ENCODE measurements at regions not wholly inside any gene's neighbourhood (a gene's known extent, or its start where the extent isn't known, plus 50 kb on each side); places are given as distances from the start of the nearest gene placed in this dataset.

DNA sequence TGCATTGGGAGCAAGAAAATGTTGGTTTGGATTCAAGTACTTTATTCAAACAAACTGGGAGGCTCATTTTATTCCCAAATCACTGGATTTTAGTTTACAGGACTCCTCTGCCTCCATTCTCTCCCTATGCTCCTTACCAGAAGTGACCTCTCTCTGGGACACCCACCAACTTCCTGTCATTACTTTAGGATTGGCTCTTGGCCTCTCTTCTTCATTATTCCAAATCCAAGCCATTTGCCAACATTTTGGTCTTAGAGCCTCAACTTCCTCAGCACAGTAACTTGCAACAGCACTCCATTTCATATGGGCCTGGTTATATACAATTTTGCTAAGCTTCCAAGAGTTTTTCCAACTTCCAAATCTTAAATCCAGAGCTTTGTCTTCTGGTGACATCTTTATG, 432.1 kb downstream of the NR2F2 start:
- no peaks in the 10 kb centered on the region for H3K36me3 ChIP-seq (replicated peaks in 1 of 2)

DNA sequence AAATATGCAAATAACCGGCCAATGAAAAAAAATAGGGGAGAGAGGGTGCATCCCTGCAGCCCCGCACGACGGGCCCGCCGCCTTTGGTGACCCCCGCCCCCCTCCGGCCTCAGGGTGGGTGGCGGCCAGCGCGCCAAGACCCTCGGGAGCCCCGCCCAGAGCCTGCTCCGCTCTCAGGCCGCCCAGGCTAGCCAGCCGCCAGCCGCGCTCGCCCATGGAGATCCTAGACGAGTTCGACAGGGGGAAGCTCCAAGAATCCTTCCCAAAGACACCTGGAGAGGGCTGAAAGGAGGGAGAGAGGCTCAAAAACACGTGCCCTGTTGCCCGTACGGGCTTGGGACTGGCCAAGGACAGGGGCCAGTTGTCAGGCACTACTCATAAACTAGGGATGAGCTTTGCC, 434.0 kb downstream of the NR2F2 start:
- no peaks in the 10 kb centered on the region for H3K36me3 ChIP-seq (replicated peaks in 1 of 2)
- intact Hi-C loops (cut with DNase I): no loop called here
- H3K4me1 ChIP-seq (replicated peaks in 1 of 2): no peaks in the 10 kb centered on the region
- H3K27ac ChIP-seq: no peak overlapping the region
- TF ChIP-seq, protein P1, sequence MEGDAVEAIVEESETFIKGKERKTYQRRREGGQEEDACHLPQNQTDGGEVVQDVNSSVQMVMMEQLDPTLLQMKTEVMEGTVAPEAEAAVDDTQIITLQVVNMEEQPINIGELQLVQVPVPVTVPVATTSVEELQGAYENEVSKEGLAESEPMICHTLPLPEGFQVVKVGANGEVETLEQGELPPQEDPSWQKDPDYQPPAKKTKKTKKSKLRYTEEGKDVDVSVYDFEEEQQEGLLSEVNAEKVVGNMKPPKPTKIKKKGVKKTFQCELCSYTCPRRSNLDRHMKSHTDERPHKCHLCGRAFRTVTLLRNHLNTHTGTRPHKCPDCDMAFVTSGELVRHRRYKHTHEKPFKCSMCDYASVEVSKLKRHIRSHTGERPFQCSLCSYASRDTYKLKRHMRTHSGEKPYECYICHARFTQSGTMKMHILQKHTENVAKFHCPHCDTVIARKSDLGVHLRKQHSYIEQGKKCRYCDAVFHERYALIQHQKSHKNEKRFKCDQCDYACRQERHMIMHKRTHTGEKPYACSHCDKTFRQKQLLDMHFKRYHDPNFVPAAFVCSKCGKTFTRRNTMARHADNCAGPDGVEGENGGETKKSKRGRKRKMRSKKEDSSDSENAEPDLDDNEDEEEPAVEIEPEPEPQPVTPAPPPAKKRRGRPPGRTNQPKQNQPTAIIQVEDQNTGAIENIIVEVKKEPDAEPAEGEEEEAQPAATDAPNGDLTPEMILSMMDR (IDR thresholded peaks at IDR 0.05): no peak
- TF ChIP-seq POLR2A (IDR thresholded peaks at IDR 0.05): no peak
- WGBS, 4 donors: 67 to 92% (median 88%) methylated on average over 18 to 24 of the region's 24 CpGs
- DNase-seq: no peak
- no peaks in the 10 kb centered on the region for H3K9me3 ChIP-seq (replicated peaks in 1 of 3)
- H3K4me3 ChIP-seq: no peak overlapping the region
- H3K27me3 ChIP-seq: peaks cover 3% of the 10 kb centered on the region

More for the DNA sequence above, 432.1 kb downstream of the NR2F2 start:
- no peak for DNase-seq
- H3K27ac ChIP-seq: no peak overlapping the region
- H3K4me3 ChIP-seq: no peak overlapping the region
- no peaks in the 10 kb centered on the region for H3K4me1 ChIP-seq (replicated peaks in 1 of 2)
- intact Hi-C loops (cut with DNase I): no loop called here
- no peaks in the 10 kb centered on the region for H3K9me3 ChIP-seq (replicated peaks in 1 of 3)
- peaks cover 3% of the 10 kb centered on the region for H3K27me3 ChIP-seq
- TF ChIP-seq, protein P1 (IDR thresholded peaks at IDR 0.05): no peak
- no peak for TF ChIP-seq POLR2A (IDR thresholded peaks at IDR 0.05)

DNA sequence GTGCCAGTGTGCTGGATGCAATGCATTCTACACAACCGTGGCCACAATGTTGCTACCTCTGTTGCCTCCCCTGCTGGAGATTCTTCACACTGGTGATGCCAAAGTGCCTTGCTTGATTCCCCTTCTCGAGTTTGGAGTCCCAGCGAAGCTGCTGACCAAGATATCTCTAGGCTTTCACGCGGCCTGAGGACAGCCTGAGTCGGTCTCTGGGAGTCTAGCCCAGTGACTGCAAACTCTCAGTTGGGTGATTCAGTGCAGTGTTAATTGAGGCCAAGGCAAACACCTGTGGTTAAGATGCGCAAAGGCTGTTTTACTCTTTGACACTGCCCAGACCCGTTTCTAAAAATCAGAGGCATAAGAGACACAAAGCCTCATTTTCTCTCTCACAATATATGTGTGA, 434.4 kb downstream of the NR2F2 start:
- no peaks in the 10 kb centered on the region for H3K4me1 ChIP-seq (replicated peaks in 1 of 2)
- H3K27ac ChIP-seq: no peak overlapping the region
- H3K27me3 ChIP-seq: peaks cover 3% of the 10 kb centered on the region
- TF ChIP-seq, protein P1 (IDR thresholded peaks at IDR 0.05): no peak
- no peak for TF ChIP-seq POLR2A (IDR thresholded peaks at IDR 0.05)
- DNase-seq: no peak
- no peaks in the 10 kb centered on the region for H3K9me3 ChIP-seq (replicated peaks in 1 of 3)
- no peak overlapping the region for H3K4me3 ChIP-seq
- 83 to 94% (median 89%) methylated on average over 7 to 8 of the region's 8 CpGs for WGBS, 4 donors
- intact Hi-C loops (cut with DNase I): no loop called here
- H3K36me3 ChIP-seq (replicated peaks in 1 of 2): no peaks in the 10 kb centered on the region

DNA sequence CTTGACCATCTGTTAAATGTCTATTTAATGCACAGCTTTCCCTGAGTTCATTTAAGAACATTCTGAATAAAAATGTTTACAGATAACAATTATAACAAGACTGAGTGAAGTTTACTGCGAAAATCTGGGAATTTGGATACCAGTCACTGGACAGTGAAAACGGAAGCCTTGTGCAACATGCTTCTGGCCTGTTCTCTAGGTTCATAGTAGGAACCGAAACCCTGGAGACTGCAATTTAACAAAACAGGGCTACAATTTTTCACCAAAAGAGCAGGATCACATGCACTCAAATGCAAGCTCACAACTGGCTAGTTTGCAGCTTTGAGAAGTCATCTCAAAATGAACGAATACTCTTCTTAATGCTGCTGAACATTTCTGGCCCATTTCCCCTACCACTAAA, 435.9 kb downstream of the NR2F2 start:
- no peak for DNase-seq
- TF ChIP-seq, protein P1 (IDR thresholded peaks at IDR 0.05): no peak
- no peak for TF ChIP-seq POLR2A (IDR thresholded peaks at IDR 0.05)
- H3K9me3 ChIP-seq (replicated peaks in 1 of 3): no peaks in the 10 kb centered on the region
- no peak overlapping the region for H3K4me3 ChIP-seq
- WGBS, 4 donors: 82 to 89% (median 86%) methylated on average over 4 of the region's 4 CpGs
- H3K4me1 ChIP-seq (replicated peaks in 1 of 2): no peaks in the 10 kb centered on the region
- H3K36me3 ChIP-seq (replicated peaks in 1 of 2): no peaks in the 10 kb centered on the region
- peaks cover 3% of the 10 kb centered on the region for H3K27me3 ChIP-seq
- intact Hi-C loops (cut with DNase I): no loop called here
- H3K27ac ChIP-seq: no peak overlapping the region
